ENCODE measurements at regions not wholly inside any gene's neighbourhood (a gene's known extent, or its start where the extent isn't known, plus 50 kb on each side); places are given as distances from the start of the nearest gene placed in this dataset.

- TF ChIP-seq CTCF (IDR thresholded peaks at IDR 0.05; ENCODE audit: extremely low read depth in 1 of 2, insufficient read depth in 1 of 2, low read depth in 1 of 2, low read length in 2 of 2) (no peak), POLR2A (IDR thresholded peaks at IDR 0.05; ENCODE audit: low read depth, low read length) (no peak), POLR2AphosphoS5 (IDR thresholded peaks at IDR 0.05; ENCODE audit: insufficient read depth, low read depth, low read length) (no peak), MAX (IDR thresholded peaks at IDR 0.05; ENCODE audit: insufficient read depth, insufficient read length) (no peak), FOS (IDR thresholded peaks at IDR 0.05; ENCODE audit: borderline replicate concordance, insufficient read depth, low read length) (no peak), EZH2 (IDR thresholded peaks at IDR 0.05; ENCODE audit: borderline replicate concordance, low read depth, low read length, severe bottlenecking) (no peak), MYC (IDR thresholded peaks at IDR 0.05; ENCODE audit: low read depth, low read length) (no peak)
Observed at GRCh38 chr5:105428451-105429380, 1866.1 kb upstream of the NUDT12 start.

All from endothelial cell of umbilical vein (primary cell).